Parathyroid adenoma (tissue), 2 donors: ENCODE measurements at regions not wholly inside any gene's neighbourhood (a gene's known extent, or its start where the extent isn't known, plus 50 kb on each side); places are given as distances from the start of the nearest gene placed in this dataset.
"Not testable (repeated sequence)": the region's sequence is repeated elsewhere in the genome, so short reads cannot be mapped to it uniquely, and the experiment has no call there.

ENCODE experiments used
- H2AFZ ChIP-seq: fragments of 300-600 bp; sonication (generic); one replicate; pipeline ENCODE4 v1.7.0; 2017; ENCODE audit warnings: antibody characterized with exemption, mild to moderate bottlenecking
- H3K27ac ChIP-seq: fragments of 300-600 bp; sonication (generic); one replicate; pipeline ENCODE4 v1.7.0; 2017
- H3K27me3 ChIP-seq: fragments of 300-600 bp; sonication (generic); one replicate; pipeline ENCODE4 v1.7.0; 2017; ENCODE audit warnings: low read length; ENCODE audit not compliant: control insufficient read depth, insufficient read depth
- H3K36me3 ChIP-seq: fragments of 300-600 bp; sonication (generic); one replicate; pipeline ENCODE4 v1.7.0; 2017; ENCODE audit warnings: low read length; ENCODE audit not compliant: control insufficient read depth, insufficient read depth
- H3K4me1 ChIP-seq: fragments of 300-600 bp; sonication (generic); one replicate; pipeline ENCODE4 v1.7.0; 2017; ENCODE audit warnings: control low read depth
- H3K4me2 ChIP-seq: fragments of 300-600 bp; sonication (generic); one replicate; pipeline ENCODE4 v1.7.0; 2017; ENCODE audit warnings: low read length
- H3K4me3 ChIP-seq: fragments of 300-600 bp; sonication (generic); one replicate; pipeline ENCODE4 v1.7.0; 2017; ENCODE audit warnings: low read depth, low read length
- H3K79me2 ChIP-seq: fragments of 300-600 bp; sonication (generic); one replicate; pipeline ENCODE4 v1.7.0; 2017; ENCODE audit warnings: control low read depth
- H3K9ac ChIP-seq: fragments of 300-600 bp; sonication (generic); one replicate; pipeline ENCODE4 v1.7.0; 2017; ENCODE audit warnings: mild to moderate bottlenecking
- H3K9me3 ChIP-seq: fragments of 300-600 bp; sonication (generic); one replicate; pipeline ENCODE4 v1.7.0; 2017; ENCODE audit warnings: low read length; ENCODE audit not compliant: control insufficient read depth
- TF ChIP-seq, protein P1 (sequence below): fragments of 300-600 bp; sonication (generic); IDR thresholded peaks from one replicate; pipeline ENCODE4 v1.7.0; 2017; ENCODE audit warnings: antibody characterized with exemption, mild to moderate bottlenecking
- donor health status: primary hyperparathyroidism.

DNA sequence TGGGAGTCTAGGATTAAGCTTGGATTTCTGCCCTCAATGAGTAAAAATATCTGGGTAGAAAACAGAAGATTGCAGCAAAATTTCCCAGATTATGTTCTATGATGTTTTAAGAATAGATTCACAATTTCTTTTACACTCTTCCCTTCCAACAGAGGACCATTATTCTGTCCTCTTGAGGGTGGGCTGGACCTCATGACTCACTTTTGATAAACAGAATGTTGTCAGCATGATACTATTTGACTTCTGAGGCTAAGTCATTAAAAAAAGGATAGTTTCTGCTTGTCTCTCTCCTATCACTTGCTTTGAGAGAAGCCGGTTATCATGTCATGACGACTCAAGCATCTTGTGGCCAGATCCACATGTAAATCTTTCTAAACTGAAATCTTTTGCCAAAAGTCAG lies 396.2 kb upstream of the CDIN1 start:
- H3K27me3 ChIP-seq: no peaks in the 10 kb centered on the region
- no peaks in the 10 kb centered on the region for H3K4me1 ChIP-seq
- H3K4me2 ChIP-seq: no peak overlapping the region
- TF ChIP-seq, protein P1, sequence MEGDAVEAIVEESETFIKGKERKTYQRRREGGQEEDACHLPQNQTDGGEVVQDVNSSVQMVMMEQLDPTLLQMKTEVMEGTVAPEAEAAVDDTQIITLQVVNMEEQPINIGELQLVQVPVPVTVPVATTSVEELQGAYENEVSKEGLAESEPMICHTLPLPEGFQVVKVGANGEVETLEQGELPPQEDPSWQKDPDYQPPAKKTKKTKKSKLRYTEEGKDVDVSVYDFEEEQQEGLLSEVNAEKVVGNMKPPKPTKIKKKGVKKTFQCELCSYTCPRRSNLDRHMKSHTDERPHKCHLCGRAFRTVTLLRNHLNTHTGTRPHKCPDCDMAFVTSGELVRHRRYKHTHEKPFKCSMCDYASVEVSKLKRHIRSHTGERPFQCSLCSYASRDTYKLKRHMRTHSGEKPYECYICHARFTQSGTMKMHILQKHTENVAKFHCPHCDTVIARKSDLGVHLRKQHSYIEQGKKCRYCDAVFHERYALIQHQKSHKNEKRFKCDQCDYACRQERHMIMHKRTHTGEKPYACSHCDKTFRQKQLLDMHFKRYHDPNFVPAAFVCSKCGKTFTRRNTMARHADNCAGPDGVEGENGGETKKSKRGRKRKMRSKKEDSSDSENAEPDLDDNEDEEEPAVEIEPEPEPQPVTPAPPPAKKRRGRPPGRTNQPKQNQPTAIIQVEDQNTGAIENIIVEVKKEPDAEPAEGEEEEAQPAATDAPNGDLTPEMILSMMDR: no peak
- H2AFZ ChIP-seq: no peak overlapping the region
- no peaks in the 10 kb centered on the region for H3K9me3 ChIP-seq
- H3K79me2 ChIP-seq: no peaks in the 10 kb centered on the region
- no peak overlapping the region for H3K9ac ChIP-seq
- no peak overlapping the region for H3K27ac ChIP-seq
- no peak overlapping the region for H3K4me3 ChIP-seq
- H3K36me3 ChIP-seq: no peaks in the 10 kb centered on the region

DNA sequence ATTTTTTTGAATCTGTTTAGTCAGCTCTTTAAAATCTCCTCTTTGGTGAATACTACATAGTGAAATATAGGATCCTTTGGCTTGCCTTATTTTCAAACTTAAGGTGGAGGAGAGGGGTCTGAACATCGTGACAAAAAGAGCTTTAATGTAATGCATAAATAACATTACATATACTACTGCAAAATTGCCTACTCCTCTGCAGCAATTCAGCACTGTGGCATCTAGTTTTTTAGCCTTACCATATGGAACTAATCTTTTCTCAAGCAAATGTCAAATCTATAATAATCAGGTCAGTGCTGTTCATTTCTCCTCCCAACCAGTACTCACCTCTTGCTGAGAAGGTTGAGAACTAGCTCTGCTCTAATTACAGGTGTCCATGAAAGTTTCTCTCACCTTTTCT lies 394.0 kb upstream of the CDIN1 start:
- Histone ChIP-seq H3K36me3 (no peaks in the 10 kb centered on the region), H2AFZ (no peak overlapping the region), H3K27ac (no peak overlapping the region), H3K9me3 (no peaks in the 10 kb centered on the region), H3K4me3 (no peak overlapping the region), H3K79me2 (no peaks in the 10 kb centered on the region), H3K27me3 (no peaks in the 10 kb centered on the region), H3K4me1 (no peaks in the 10 kb centered on the region), H3K9ac (no peak overlapping the region), H3K4me2 (no peak overlapping the region)
- TF ChIP-seq, protein P1: no peak

DNA sequence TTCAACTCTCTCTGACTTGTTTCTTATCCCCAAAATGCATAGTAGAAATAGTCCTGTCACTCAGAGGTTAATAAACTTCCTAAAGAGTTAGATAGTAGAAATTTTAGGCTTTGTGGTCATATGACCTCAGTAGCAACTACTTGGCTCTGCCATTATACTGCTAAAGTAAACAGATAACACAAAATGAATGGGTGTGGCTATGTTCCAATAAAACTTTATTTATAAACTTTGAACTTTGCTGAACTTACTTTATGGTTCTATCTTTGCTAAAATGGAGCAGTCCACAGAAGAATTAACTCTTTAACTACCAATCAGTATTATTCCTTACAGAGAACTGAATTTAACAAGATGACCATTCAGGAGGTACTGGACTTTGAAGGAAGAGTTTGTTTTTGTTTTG lies 393.6 kb upstream of the CDIN1 start:
- TF ChIP-seq, protein P1: no peak
- Histone ChIP-seq H2AFZ (no peak overlapping the region), H3K36me3 (no peaks in the 10 kb centered on the region), H3K9me3 (no peaks in the 10 kb centered on the region), H3K27me3 (no peaks in the 10 kb centered on the region), H3K79me2 (no peaks in the 10 kb centered on the region), H3K9ac (no peak overlapping the region), H3K4me2 (no peak overlapping the region), H3K4me3 (no peak overlapping the region), H3K27ac (no peak overlapping the region), H3K4me1 (no peaks in the 10 kb centered on the region)

DNA sequence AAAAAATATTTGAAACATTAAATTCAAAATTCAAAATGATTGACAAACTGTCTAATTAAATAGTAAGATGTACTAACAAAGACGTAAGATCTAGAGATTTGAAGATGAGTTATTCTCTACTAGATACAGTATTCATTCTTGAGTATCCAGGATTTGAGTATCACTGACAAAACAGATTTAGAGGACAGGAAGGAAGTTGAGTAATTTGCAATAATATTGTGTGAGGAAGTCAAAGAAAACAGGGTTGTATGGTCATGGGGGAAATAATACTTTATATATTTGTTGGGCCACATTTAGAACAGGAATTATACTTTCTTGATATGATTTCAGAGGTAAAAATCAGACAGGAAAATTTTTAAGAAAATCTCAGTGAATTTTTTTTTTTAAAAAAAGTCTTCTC lies 393.1 kb upstream of the CDIN1 start:
- H3K27me3 ChIP-seq: no peaks in the 10 kb centered on the region
- no peak overlapping the region for H3K9ac ChIP-seq
- H3K4me3 ChIP-seq: no peak overlapping the region
- H3K4me1 ChIP-seq: no peaks in the 10 kb centered on the region
- TF ChIP-seq, protein P1: no peak
- H3K36me3 ChIP-seq: no peaks in the 10 kb centered on the region
- H3K79me2 ChIP-seq: no peaks in the 10 kb centered on the region
- no peak overlapping the region for H3K4me2 ChIP-seq
- H2AFZ ChIP-seq: no peak overlapping the region
- H3K27ac ChIP-seq: no peak overlapping the region
- no peaks in the 10 kb centered on the region for H3K9me3 ChIP-seq

DNA sequence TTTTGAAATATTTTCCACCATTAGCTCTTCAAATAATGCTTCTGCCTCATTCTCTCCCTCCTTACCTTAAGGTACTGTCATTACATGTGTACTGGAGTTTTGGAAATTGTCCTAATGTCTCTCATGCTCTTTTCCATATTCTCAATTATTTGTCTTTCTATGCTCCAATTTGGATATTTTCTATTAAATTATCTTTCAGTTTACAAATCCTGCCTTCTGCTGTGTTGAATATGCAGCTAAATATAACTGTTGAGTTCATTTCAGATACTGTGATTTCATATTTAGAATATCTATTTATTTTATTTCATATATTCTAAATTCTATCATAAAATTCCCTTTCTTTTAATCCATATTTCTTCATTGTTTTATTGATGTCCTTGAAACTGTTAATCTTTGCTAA lies 388.0 kb upstream of the CDIN1 start:
- Histone ChIP-seq H3K9me3 (no peaks in the 10 kb centered on the region), H3K27ac (no peak overlapping the region)
- TF ChIP-seq, protein P1: no peak

DNA sequence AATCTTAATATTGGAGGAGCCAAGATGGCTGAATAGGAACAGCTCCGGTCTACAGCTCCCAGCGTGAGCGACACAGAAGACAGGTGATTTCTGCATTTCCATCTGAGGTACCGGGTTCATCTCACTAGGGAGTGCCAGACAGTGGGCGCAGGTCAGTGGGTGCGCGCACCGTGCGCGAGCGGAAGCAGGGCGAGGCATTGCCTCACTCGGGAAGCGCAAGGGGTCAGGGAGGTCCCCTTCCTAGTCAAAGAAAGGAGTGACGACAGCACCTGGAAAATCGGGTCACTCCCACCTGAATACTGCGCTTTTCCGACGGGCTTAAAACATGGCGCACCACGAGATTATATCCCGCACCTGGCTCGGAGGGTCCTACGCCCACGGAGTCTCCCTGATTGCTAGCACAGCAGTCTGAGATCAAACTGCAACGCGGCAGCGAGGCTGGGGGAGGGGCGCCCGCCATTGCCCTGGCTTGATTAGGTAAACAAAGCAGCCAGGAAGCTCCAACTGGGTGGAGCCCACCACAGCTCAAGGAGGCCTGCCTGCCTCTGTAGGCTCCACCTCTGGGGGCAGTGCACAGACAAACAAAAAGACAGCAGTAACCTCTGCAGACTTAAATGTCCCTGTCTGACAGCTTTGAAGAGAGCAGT lies 383.9 kb upstream of the CDIN1 start:
- not testable (repeated sequence) for H3K9me3 ChIP-seq, H3K9ac ChIP-seq, H2AFZ ChIP-seq, H3K4me1 ChIP-seq, H3K27me3 ChIP-seq, H3K4me2 ChIP-seq, H3K79me2 ChIP-seq, H3K36me3 ChIP-seq, H3K27ac ChIP-seq, H3K4me3 ChIP-seq

More for the DNA sequence above, 388.0 kb upstream of the CDIN1 start:
- H3K36me3 ChIP-seq: no peaks in the 10 kb centered on the region
- H3K4me2 ChIP-seq: no peak overlapping the region
- H2AFZ ChIP-seq: no peak overlapping the region
- no peak overlapping the region for H3K4me3 ChIP-seq
- no peak overlapping the region for H3K9ac ChIP-seq
- no peaks in the 10 kb centered on the region for H3K27me3 ChIP-seq
- no peaks in the 10 kb centered on the region for H3K79me2 ChIP-seq
- H3K4me1 ChIP-seq: no peaks in the 10 kb centered on the region
